ENCODE measurements at regions not wholly inside any gene's neighbourhood (a gene's known extent, or its start where the extent isn't known, plus 50 kb on each side); places are given as distances from the start of the nearest gene placed in this dataset.
"Not testable (repeated sequence)": the region's sequence is repeated elsewhere in the genome, so short reads cannot be mapped to it uniquely, and the experiment has no call there.

DNA sequence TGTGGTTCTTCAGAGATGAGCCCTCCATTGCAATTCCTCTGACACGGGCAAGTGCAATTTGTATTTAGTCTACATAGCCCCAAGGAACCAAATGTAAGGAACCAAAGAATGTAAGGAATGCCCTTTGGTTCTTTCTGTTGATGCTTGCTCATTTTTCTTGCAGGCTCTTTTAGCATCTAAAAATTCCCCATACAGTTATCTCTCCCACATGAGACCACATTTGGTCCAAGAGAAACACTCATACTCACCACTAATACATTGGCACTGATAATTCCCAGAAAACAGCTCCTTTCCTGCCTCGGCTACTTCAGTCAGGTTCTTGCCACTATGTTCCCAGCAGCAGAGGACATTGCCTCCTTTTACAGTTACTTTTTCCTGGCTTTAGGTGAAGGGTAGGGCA lies 332.6 kb downstream of the AEBP2 start:
- no peak for DNase-seq (ENCODE audit: low read depth in 3 of 3)

- DNase-seq (ENCODE audit: low read depth in 3 of 3): no peak
These were observed 333.5 kb downstream of the AEBP2 start for GRCh38 chr12:19772776-19773175.

DNA sequence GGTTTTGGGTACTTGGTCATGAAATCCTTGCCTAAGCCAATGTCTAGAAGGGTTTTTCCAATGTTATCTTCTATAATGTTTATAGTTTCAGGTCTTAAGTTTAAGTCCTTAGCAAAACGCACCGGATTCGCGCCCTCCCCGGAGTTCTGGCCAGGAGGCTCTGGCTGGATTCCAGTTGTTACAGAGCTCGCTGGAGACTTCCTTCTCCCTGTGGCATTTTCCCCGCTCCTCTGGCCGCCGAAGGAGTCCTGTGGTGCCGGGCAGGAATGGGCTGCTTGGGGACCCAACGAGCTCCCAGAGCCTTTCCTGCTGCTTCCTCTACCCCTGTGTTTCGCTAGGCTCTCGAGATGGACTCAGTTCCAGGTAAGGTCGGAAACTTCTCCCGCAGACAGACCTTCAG lies 335.9 kb downstream of the AEBP2 start:
- DNase-seq (ENCODE audit: low read depth in 3 of 3): no peak

DNA sequence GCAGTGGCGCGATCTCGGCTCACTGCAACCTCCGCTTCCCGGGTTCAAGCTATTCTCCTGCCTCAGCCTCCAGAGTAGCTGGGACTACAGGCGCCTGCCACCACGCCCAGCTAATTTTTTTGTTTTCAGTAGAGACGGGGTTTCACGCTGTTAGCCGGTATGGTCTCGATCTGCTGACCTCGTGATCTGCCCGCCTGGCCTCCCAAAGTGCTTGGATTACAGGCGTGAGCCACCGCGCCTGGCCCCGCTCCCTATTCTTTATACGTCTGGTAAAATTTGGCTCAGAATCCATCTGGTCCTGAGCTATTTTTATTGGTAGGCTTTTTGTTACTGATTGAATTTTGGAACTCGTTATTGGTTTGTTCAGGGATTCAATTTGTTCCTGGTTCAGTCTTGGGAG lies 336.7 kb downstream of the AEBP2 start:
- not testable (repeated sequence) for DNase-seq (ENCODE audit: low read depth in 3 of 3)

DNA sequence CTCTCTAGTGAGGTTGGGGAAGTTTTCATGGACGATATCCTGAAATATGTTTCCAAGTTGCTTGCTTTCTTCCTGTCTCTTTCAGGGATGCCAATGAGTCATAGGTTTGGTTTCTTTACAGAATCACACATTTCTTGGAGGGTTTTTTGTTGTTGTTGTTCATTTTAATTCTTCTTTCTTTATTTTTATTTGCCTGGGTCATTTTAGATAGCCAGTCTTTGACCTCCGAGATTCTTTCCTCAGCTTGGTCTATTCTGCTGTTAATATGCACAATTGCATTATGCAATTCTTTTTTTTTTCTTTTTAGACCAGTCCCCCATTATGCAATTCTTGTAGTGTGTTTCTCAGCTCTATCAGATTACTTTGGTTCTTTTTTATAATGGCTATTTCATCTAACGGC lies 338.9 kb downstream of the AEBP2 start:
- no peak for DNase-seq (ENCODE audit: low read depth in 3 of 3)

DNA sequence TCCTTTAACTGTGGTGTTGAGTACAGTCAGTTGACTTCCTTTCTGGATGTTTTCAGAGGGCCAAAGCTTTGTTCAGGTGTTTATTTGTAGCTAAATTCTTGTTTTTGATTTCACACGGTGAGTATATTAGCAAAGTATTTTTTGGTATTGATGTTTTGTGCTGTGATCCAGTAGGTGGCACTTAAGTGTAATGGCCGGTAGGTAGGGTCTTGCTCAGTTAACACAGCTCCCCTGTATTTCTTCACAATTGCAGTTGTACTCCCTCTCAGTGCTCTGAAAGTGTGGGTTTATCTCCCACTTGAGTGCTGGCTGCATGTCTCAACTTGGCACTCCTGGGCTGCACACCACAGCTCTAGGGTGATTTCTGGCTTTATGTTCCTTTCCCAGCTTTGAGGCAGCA lies 339.5 kb downstream of the AEBP2 start:
- DNase-seq (ENCODE audit: low read depth in 3 of 3): no peak

GRCh38 chr12:19779395-19780056 lies 340.2 kb downstream of the AEBP2 start:
- DNase-seq (ENCODE audit: low read depth in 3 of 3): no peak

DNA sequence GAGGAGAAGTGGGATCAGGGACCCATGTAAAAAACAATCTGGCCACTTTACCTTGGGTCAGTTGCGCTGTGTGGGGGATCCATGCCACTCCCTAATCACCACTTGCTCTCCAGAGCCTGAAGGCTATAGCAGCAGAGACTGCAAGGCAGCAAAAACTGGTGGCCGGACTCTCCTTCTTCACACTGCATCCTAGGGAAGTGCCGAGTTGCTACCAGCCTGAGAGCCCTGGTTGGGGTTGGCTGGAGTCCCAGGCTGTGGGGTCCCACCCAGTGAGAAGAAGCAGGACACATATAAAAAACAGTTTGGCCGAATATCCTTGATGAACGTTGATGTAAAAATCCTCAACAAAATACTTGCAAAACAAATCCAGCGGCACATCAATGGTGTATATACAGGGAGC lies 341.2 kb downstream of the AEBP2 start:
- DNase-seq (ENCODE audit: low read depth in 3 of 3): no peak

GRCh38 chr12:19783547-19784444 lies 344.5 kb downstream of the AEBP2 start:
- DNase-seq (ENCODE audit: low read depth in 3 of 3): no peak

GRCh38 chr12:19792028-19792427 lies 352.7 kb downstream of the AEBP2 start:
- no peak for DNase-seq (ENCODE audit: low read depth in 3 of 3)

- DNase-seq (ENCODE audit: low read depth in 3 of 3): no peak
These were observed 354.8 kb downstream of the AEBP2 start for GRCh38 chr12:19794116-19794515.

DNA sequence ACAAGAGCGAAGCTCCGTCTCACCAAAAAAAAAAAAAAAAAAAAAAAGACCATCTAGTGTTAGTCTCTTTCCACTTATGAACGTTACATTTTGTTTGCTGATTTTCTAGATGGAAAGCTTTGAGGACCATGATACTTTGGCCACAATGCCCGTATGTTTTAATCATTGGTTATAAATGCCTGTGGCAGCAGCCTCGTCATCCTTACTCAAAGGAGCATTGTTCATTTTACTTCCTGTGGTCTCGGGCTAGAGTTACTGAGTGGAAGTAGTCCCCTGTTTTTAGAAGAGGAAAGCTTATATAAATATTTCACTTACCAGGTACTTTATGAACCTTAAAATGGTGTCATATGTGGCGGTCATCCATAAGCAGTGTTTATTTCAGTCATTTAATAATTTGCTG lies 359.9 kb downstream of the AEBP2 start:
- no peak for DNase-seq (ENCODE audit: low read depth in 3 of 3)

- no peak for DNase-seq (ENCODE audit: low read depth in 3 of 3)
These were observed 360.8 kb downstream of the AEBP2 start for GRCh38 chr12:19799895-19800602.

DNA sequence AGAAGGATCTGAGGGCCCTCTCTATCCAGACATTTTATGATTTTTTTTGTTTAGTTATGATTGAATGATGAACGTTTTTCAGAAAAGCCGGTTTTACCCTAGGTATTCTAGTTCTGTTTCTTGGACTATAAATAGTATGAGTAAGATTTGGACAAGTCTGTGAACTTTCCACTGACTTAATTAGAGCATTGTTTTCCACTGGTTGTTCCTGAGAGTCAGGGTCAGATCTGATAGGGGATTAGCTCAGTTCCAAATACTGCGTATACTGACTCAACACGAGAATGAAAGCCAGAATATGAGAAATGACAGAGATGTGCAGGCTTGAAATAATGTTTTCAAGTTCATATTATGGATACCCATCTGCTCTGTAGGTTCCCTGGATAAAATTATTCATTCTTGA lies 361.6 kb downstream of the AEBP2 start:
- no peak for DNase-seq (ENCODE audit: low read depth in 3 of 3)

DNA sequence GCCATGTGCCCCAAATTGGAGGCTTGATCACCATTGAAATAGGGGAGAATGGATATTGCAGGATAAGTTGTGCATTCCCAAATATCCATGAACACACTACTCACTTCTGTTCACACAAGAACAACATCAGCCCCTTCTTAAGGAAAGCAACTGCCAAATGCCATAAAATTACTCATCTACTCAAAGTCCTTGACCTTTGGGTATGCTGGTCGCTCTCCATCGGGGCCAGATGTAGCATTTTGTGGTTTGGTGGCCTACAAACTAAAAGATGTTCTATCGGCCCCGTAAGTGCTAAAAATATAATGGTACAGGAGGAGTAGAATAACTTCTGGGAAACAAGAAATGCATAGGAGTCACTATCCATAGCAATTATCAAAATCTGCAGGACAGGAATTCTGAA lies 362.6 kb downstream of the AEBP2 start:
- no peak for DNase-seq (ENCODE audit: low read depth in 3 of 3)

DNA sequence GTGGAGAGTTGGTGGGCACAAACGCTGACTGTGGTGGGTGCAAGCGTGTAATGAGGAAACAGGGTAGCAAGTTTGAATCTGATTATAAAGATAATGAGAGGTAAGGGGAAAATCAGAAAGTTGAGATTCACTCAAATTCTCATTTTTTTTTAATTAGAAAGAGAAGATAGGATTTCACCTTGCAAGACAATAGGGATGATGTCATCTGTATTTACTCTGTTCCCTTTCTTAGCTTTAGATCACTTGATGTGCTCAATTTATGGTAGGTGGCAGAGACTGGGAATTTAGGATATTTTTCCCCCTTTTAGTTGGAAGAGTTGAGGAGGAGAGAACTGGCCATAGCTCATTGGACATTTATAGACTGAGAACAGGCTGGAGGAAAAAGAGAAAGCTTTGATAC lies 363.6 kb downstream of the AEBP2 start:
- DNase-seq (ENCODE audit: low read depth in 3 of 3): no peak

GRCh38 chr12:19804737-19805136 lies 365.4 kb downstream of the AEBP2 start:
- no peak for DNase-seq (ENCODE audit: low read depth in 3 of 3)

DNA sequence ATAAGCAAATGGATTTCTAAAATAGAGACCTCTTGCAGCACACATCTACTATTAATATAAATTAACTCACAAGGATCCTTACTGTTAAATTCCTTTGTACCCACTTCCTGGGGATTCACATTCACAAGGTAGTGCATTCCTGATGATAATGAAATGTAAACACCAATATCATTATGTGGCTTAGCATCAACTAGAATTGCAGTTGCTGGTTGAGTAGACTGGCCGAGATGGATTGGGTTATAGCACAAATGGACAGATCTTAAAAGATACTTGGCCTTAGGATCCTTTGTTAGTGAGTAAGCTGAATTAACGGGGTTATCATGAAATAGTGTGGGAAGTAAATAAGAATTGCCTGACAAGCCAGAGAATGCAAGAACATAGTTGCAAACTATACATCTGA lies 369.1 kb downstream of the AEBP2 start:
- no peak for DNase-seq (ENCODE audit: low read depth in 3 of 3)

DNA sequence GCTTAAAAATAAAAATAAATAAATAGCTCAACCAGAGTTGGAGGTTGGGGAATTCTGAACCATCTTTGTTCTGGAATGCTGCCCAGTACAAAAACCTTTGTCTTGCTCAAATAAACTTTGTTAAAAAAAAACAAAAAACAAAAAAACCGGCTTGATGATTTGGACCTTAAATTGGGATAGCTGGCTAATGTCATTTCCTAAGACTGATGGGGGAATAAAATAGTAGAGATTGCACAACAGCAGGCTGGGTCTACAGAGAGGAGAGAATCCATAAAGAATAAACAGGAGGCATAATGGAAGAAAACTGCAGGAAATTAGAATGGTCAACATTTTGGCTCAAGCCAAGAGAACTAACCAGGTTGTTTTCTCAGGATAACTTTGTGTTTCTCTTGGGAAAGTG lies 370.9 kb downstream of the AEBP2 start:
- DNase-seq (ENCODE audit: low read depth in 3 of 3): no peak

DNA sequence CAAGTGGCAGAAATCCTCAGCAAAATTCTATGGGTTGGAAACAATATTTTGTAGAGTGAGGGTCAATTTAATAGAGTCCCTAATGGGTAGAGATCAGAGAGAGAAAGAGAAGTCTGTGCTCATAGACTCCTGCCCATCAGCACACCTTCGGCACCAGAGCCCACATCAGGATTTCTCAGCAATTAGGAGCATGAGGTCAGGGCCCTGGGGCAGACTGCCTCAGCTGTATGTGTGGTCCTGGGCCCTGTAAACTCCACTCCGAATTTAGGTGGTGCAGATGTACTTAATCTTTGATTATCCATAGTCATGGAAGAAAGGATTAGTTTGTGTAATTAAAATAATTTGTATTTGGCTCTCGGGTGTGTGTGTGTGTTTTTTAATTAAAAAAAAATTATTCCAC lies 372.6 kb downstream of the AEBP2 start:
- no peak for DNase-seq (ENCODE audit: low read depth in 3 of 3)

GRCh38 chr12:19819231-19819630 lies 379.9 kb downstream of the AEBP2 start:
- DNase-seq (ENCODE audit: low read depth in 3 of 3): no peak

DNA sequence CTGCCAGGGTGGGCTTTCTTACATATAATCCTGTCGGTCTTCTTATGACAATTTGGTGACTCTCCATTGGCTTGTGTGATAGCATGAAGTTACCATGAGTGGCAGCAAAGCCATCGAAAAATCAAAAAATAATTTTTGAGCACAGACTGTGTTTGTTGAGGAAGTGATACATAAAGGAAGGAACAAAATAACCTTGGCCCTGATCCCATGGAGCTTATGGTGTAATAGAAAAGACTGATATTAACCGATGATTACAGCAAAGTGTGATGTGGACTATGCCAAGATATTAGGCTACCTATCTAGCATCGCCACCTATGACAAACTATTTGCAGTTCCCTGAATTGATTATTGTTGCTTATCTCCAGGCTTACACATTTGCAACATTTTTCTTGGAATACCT lies 383.2 kb downstream of the AEBP2 start:
- no peak for DNase-seq (ENCODE audit: low read depth in 3 of 3)

DNA sequence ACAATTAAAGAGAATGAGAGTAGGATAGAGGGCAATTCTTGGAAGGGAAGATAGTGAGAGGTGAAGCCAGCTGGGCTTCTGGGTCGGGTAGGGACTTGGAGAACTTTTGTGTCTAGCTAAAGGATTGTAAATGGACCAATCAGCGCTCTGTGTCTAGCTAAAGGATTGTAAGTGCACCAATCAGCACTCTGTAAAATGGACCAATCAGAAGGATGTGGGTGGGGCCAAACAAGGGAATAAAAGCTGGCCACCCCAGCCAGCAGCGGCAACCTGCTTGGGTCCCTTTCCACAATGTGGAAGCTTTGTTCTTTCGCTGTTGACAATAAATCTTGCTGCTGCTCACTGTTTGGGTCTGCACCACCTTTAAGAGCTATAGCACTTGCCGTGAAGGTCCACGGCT lies 384.0 kb downstream of the AEBP2 start:
- DNase-seq (ENCODE audit: low read depth in 3 of 3): not testable (repeated sequence)

Data from stimulated activated CD4-positive, alpha-beta T cell treated with anti-CD3 and anti-CD28 coated beads, TNF-alpha, amount 100 ng/mL, for 48 hours (primary cell).